Endothelial cell of umbilical vein (primary cell): ENCODE measurements at regions not wholly inside any gene's neighbourhood (a gene's known extent, or its start where the extent isn't known, plus 50 kb on each side); places are given as distances from the start of the nearest gene placed in this dataset.

Source experiments
- CTCF ChIP-seq, 2 donors: IDR thresholded peaks; 1 replicate in 1 of 2; 2 replicates in 1 of 2; pipeline ENCODE4 v1.5.1; 2011; ENCODE audit warnings: low read length in 2 of 2, mild to moderate bottlenecking in 2 of 2, moderate library complexity in 2 of 2, control low read depth in 1 of 2, inconsistent platforms in 1 of 2, low read depth in 1 of 2; ENCODE audit not compliant: insufficient read depth in 1 of 2; ENCODE audit errors: extremely low read depth in 1 of 2
- EZH2 ChIP-seq: IDR thresholded peaks from 2 replicates; pipeline ENCODE4 v1.6.1; 2012; ENCODE audit warnings: borderline replicate concordance, low read depth, mild to moderate bottlenecking, moderate library complexity, low read length, inconsistent platforms; ENCODE audit not compliant: severe bottlenecking
- FOS ChIP-seq: IDR thresholded peaks from 2 replicates; pipeline ENCODE4 v1.6.1; 2011; ENCODE audit warnings: mild to moderate bottlenecking, low read length, moderate library complexity, borderline replicate concordance; ENCODE audit not compliant: insufficient read depth
- MAX ChIP-seq: IDR thresholded peaks from 2 replicates; pipeline ENCODE4 v1.6.1; 2011; ENCODE audit not compliant: insufficient read depth, insufficient read length
- POLR2A ChIP-seq: IDR thresholded peaks from 2 replicates; pipeline ENCODE4 v1.6.1; 2012; ENCODE audit warnings: low read depth, mild to moderate bottlenecking, control low read depth, low read length
- POLR2AphosphoS5 ChIP-seq: IDR thresholded peaks from 2 replicates; pipeline ENCODE4 v1.6.1; 2012; ENCODE audit warnings: low read depth, mild to moderate bottlenecking, control low read depth, low read length, moderate library complexity; ENCODE audit not compliant: insufficient read depth

GRCh38 chr10:44759122-44759521, 152.0 kb upstream of the TMEM72 start:
- TF ChIP-seq FOS (no peak), CTCF (IDR thresholded peaks at IDR 0.05; ENCODE audit: extremely low read depth in 1 of 2, insufficient read depth in 1 of 2, low read depth in 1 of 2, low read length in 2 of 2) (no peak), EZH2 (no peak), MAX (no peak), POLR2A (no peak), POLR2AphosphoS5 (no peak)
